Right renal pelvis (tissue), 4 donors: ENCODE measurements at regions not wholly inside any gene's neighbourhood (a gene's known extent, or its start where the extent isn't known, plus 50 kb on each side); places are given as distances from the start of the nearest gene placed in this dataset.
"Not testable (repeated sequence)": the region's sequence is repeated elsewhere in the genome, so short reads cannot be mapped to it uniquely, and the experiment has no call there.

Experiments used
- DNase-seq, 4 donors: peaks; one replicate each; pipeline ENCODE4 v3.0.0-alpha.2; 2013; ENCODE audit warnings: low read depth in 4 of 4, low spot score in 3 of 4, missing footprints in 1 of 4

- no peak for DNase-seq
These were observed 335.8 kb upstream of the MBL2 start for GRCh38 chr10:53108317-53108934.

- no peak for DNase-seq
These were observed 335.1 kb upstream of the MBL2 start for GRCh38 chr10:53107711-53108110.

GRCh38 chr10:53102424-53102823, 329.8 kb upstream of the MBL2 start:
- DNase-seq = no peak

GRCh38 chr10:53093878-53094277, 321.3 kb upstream of the MBL2 start:
- DNase-seq = no peak

GRCh38 chr10:53091574-53091973, 319.0 kb upstream of the MBL2 start:
- DNase-seq = no peak

- DNase-seq = no peak
These were observed 316.4 kb upstream of the MBL2 start for GRCh38 chr10:53088961-53089360.

GRCh38 chr10:53079283-53079682, 306.7 kb upstream of the MBL2 start:
- DNase-seq = no peak

- no peak for DNase-seq
These were observed 304.4 kb upstream of the MBL2 start for GRCh38 chr10:53076948-53077347.

GRCh38 chr10:53075469-53075868, 302.9 kb upstream of the MBL2 start:
- no peak for DNase-seq

- DNase-seq = no peak
These were observed 299.6 kb upstream of the MBL2 start for GRCh38 chr10:53072144-53072543.

GRCh38 chr10:53071505-53072125, 299.0 kb upstream of the MBL2 start:
- no peak for DNase-seq

GRCh38 chr10:53069013-53069412, 296.4 kb upstream of the MBL2 start:
- DNase-seq = no peak

- DNase-seq = peak; percentile 8 to 29 (median 16)
These were observed 292.0 kb upstream of the MBL2 start for GRCh38 chr10:53064614-53065013.

GRCh38 chr10:53063805-53064204, 291.2 kb upstream of the MBL2 start:
- no peak for DNase-seq

- no peak for DNase-seq
These were observed 280.1 kb upstream of the MBL2 start for GRCh38 chr10:53052521-53053164.

- DNase-seq = no peak
These were observed 272.7 kb upstream of the MBL2 start for GRCh38 chr10:53045315-53045714.

- DNase-seq = not testable (repeated sequence)
These were observed 263.2 kb upstream of the MBL2 start for GRCh38 chr10:53035823-53036222.

- DNase-seq = no peak
These were observed 260.8 kb upstream of the MBL2 start for GRCh38 chr10:53033396-53033795.

GRCh38 chr10:53029872-53030849, 257.6 kb upstream of the MBL2 start:
- DNase-seq = peak; percentile 52 to 77 (median 68)

- no peak for DNase-seq
These were observed 256.9 kb upstream of the MBL2 start for GRCh38 chr10:53029449-53029848.

- DNase-seq = not testable (repeated sequence)
These were observed 253.2 kb upstream of the MBL2 start for GRCh38 chr10:53025765-53026164.
